ENCODE measurements at regions not wholly inside any gene's neighbourhood (a gene's known extent, or its start where the extent isn't known, plus 50 kb on each side); places are given as distances from the start of the nearest gene placed in this dataset.
"Not testable (repeated sequence)": the region's sequence is repeated elsewhere in the genome, so short reads cannot be mapped to it uniquely, and the experiment has no call there.

GRCh38 chr16:17915791-17916190 lies 420.7 kb downstream of the NPIPA8 start:
- H3K4me3 Mint-ChIP-seq, result no peak overlapping the region
- H3K9me3 Mint-ChIP-seq, result peaks cover 12% of the 10 kb centered on the region
- no peak for ATAC-seq (ENCODE audit: low read depth)
- DNase-seq (ENCODE audit: low spot score in 2 of 2), result no peak
- no peaks in the 10 kb centered on the region for H3K36me3 Mint-ChIP-seq
- H3K27ac Mint-ChIP-seq, result no peak overlapping the region
- no peaks in the 10 kb centered on the region for H3K4me1 Mint-ChIP-seq
- H3K27me3 Mint-ChIP-seq, result peaks cover 4% of the 10 kb centered on the region

- peaks cover 10% of the 10 kb centered on the region for H3K9me3 Mint-ChIP-seq
- H3K27me3 Mint-ChIP-seq, result peaks cover 4% of the 10 kb centered on the region
These were observed 422.4 kb downstream of the NPIPA8 start for GRCh38 chr16:17914168-17914567.

GRCh38 chr16:17911578-17911977 lies 425.0 kb downstream of the NPIPA8 start:
- H3K9me3 Mint-ChIP-seq; H3K4me1 Mint-ChIP-seq; H3K27me3 Mint-ChIP-seq; DNase-seq (ENCODE audit: low spot score in 2 of 2); H3K4me3 Mint-ChIP-seq; H3K36me3 Mint-ChIP-seq; ATAC-seq (ENCODE audit: low read depth); H3K27ac Mint-ChIP-seq: not testable (repeated sequence)

More at GRCh38 chr16:17914168-17914567, 422.4 kb downstream of the NPIPA8 start:
- ATAC-seq (ENCODE audit: low read depth) (no peak), DNase-seq (ENCODE audit: low spot score in 2 of 2) (no peak)
- Mint-ChIP-seq H3K4me1 (no peaks in the 10 kb centered on the region), H3K27ac (no peak overlapping the region), H3K4me3 (no peak overlapping the region), H3K36me3 (no peaks in the 10 kb centered on the region)

GRCh38 chr16:17906626-17907025 lies 429.9 kb downstream of the NPIPA8 start:
- not testable (repeated sequence) for H3K27ac Mint-ChIP-seq; H3K27me3 Mint-ChIP-seq; H3K36me3 Mint-ChIP-seq; H3K4me1 Mint-ChIP-seq; H3K9me3 Mint-ChIP-seq; ATAC-seq (ENCODE audit: low read depth); DNase-seq (ENCODE audit: low spot score in 2 of 2); H3K4me3 Mint-ChIP-seq

- ATAC-seq (ENCODE audit: low read depth), result no peak
- Mint-ChIP-seq H3K27ac (no peak overlapping the region), H3K4me1 (no peaks in the 10 kb centered on the region), H3K9me3 (peaks cover 4% of the 10 kb centered on the region), H3K36me3 (peaks cover 3% of the 10 kb centered on the region), H3K27me3 (peaks cover 8% of the 10 kb centered on the region), H3K4me3 (no peak overlapping the region)
- no peak for DNase-seq (ENCODE audit: low spot score in 2 of 2)
These were observed 430.5 kb upstream of the XYLT1 start for GRCh38 chr16:17901309-17901708.

GRCh38 chr16:17899141-17899540 lies 428.4 kb upstream of the XYLT1 start:
- H3K27me3 Mint-ChIP-seq, result peaks cover 8% of the 10 kb centered on the region
- H3K4me3 Mint-ChIP-seq, result no peak overlapping the region
- no peaks in the 10 kb centered on the region for H3K9me3 Mint-ChIP-seq
- DNase-seq (ENCODE audit: low spot score in 2 of 2) (no peak), ATAC-seq (ENCODE audit: low read depth) (no peak)
- H3K27ac Mint-ChIP-seq, result no peak overlapping the region
- no peaks in the 10 kb centered on the region for H3K36me3 Mint-ChIP-seq
- no peaks in the 10 kb centered on the region for H3K4me1 Mint-ChIP-seq

GRCh38 chr16:17887963-17888362 lies 417.2 kb upstream of the XYLT1 start:
- ATAC-seq (ENCODE audit: low read depth), result no peak
- Mint-ChIP-seq H3K4me3 (no peak overlapping the region), H3K4me1 (no peaks in the 10 kb centered on the region), H3K9me3 (peaks cover 4% of the 10 kb centered on the region), H3K27me3 (peaks cover 4% of the 10 kb centered on the region), H3K27ac (no peak overlapping the region), H3K36me3 (peaks cover 1% of the 10 kb centered on the region)
- no peak for DNase-seq (ENCODE audit: low spot score in 2 of 2)

- ATAC-seq (ENCODE audit: low read depth), result no peak
- peaks cover 1% of the 10 kb centered on the region for H3K9me3 Mint-ChIP-seq
- H3K36me3 Mint-ChIP-seq, result peaks cover 1% of the 10 kb centered on the region
- peaks cover 5% of the 10 kb centered on the region for H3K27me3 Mint-ChIP-seq
- H3K4me1 Mint-ChIP-seq, result no peaks in the 10 kb centered on the region
- no peak overlapping the region for H3K4me3 Mint-ChIP-seq
- H3K27ac Mint-ChIP-seq, result no peak overlapping the region
- DNase-seq (ENCODE audit: low spot score in 2 of 2), result no peak
These were observed 415.0 kb upstream of the XYLT1 start for GRCh38 chr16:17885659-17886207.

- no peaks in the 10 kb centered on the region for H3K36me3 Mint-ChIP-seq
- H3K4me1 Mint-ChIP-seq, result no peaks in the 10 kb centered on the region
- peaks cover 2% of the 10 kb centered on the region for H3K9me3 Mint-ChIP-seq
- no peak for ATAC-seq (ENCODE audit: low read depth)
- DNase-seq (ENCODE audit: low spot score in 2 of 2), result no peak
- H3K4me3 Mint-ChIP-seq, result no peak overlapping the region
- no peak overlapping the region for H3K27ac Mint-ChIP-seq
- H3K27me3 Mint-ChIP-seq, result peaks cover 10% of the 10 kb centered on the region
These were observed 407.1 kb upstream of the XYLT1 start for GRCh38 chr16:17877821-17878360.

GRCh38 chr16:17866996-17867395 lies 396.2 kb upstream of the XYLT1 start:
- ATAC-seq (ENCODE audit: low read depth) (no peak), DNase-seq (ENCODE audit: low spot score in 2 of 2) (no peak)
- H3K4me1 Mint-ChIP-seq, result no peaks in the 10 kb centered on the region
- no peaks in the 10 kb centered on the region for H3K9me3 Mint-ChIP-seq
- no peaks in the 10 kb centered on the region for H3K27me3 Mint-ChIP-seq
- no peak overlapping the region for H3K4me3 Mint-ChIP-seq
- H3K27ac Mint-ChIP-seq, result no peak overlapping the region
- H3K36me3 Mint-ChIP-seq, result no peaks in the 10 kb centered on the region

- no peaks in the 10 kb centered on the region for H3K4me1 Mint-ChIP-seq
- DNase-seq (ENCODE audit: low spot score in 2 of 2) (no peak), ATAC-seq (ENCODE audit: low read depth) (no peak)
- no peak overlapping the region for H3K27ac Mint-ChIP-seq
- no peak overlapping the region for H3K4me3 Mint-ChIP-seq
- H3K36me3 Mint-ChIP-seq, result no peaks in the 10 kb centered on the region
- H3K9me3 Mint-ChIP-seq, result peaks cover 2% of the 10 kb centered on the region
- peaks cover 5% of the 10 kb centered on the region for H3K27me3 Mint-ChIP-seq
These were observed 391.3 kb upstream of the XYLT1 start for GRCh38 chr16:17861981-17862479.

GRCh38 chr16:17858061-17858460 lies 387.3 kb upstream of the XYLT1 start:
- DNase-seq (ENCODE audit: low spot score in 2 of 2) (no peak), ATAC-seq (ENCODE audit: low read depth) (no peak)
- no peaks in the 10 kb centered on the region for H3K36me3 Mint-ChIP-seq
- no peak overlapping the region for H3K27ac Mint-ChIP-seq
- no peak overlapping the region for H3K4me3 Mint-ChIP-seq
- H3K9me3 Mint-ChIP-seq, result peaks cover 8% of the 10 kb centered on the region
- H3K4me1 Mint-ChIP-seq, result no peaks in the 10 kb centered on the region
- H3K27me3 Mint-ChIP-seq, result peaks cover 5% of the 10 kb centered on the region

- peaks cover 10% of the 10 kb centered on the region for H3K9me3 Mint-ChIP-seq
- H3K27ac Mint-ChIP-seq, result no peak overlapping the region
- H3K4me1 Mint-ChIP-seq, result no peaks in the 10 kb centered on the region
- no peak for ATAC-seq (ENCODE audit: low read depth)
- H3K4me3 Mint-ChIP-seq, result no peak overlapping the region
- no peak for DNase-seq (ENCODE audit: low spot score in 2 of 2)
- no peaks in the 10 kb centered on the region for H3K36me3 Mint-ChIP-seq
- peaks cover 1% of the 10 kb centered on the region for H3K27me3 Mint-ChIP-seq
These were observed 383.2 kb upstream of the XYLT1 start for GRCh38 chr16:17853958-17854357.

GRCh38 chr16:17852977-17853702 lies 382.4 kb upstream of the XYLT1 start:
- ATAC-seq (ENCODE audit: low read depth), result no peak
- Mint-ChIP-seq H3K9me3 (peaks cover 10% of the 10 kb centered on the region), H3K4me3 (no peak overlapping the region), H3K4me1 (no peaks in the 10 kb centered on the region), H3K27me3 (peaks cover 3% of the 10 kb centered on the region), H3K27ac (no peak overlapping the region), H3K36me3 (no peaks in the 10 kb centered on the region)
- DNase-seq (ENCODE audit: low spot score in 2 of 2), result no peak

Data from memory B cell (primary cell).